ENCODE measurements at regions not wholly inside any gene's neighbourhood (a gene's known extent, or its start where the extent isn't known, plus 50 kb on each side); places are given as distances from the start of the nearest gene placed in this dataset.
"Not testable (repeated sequence)": the region's sequence is repeated elsewhere in the genome, so short reads cannot be mapped to it uniquely, and the experiment has no call there.

DNA sequence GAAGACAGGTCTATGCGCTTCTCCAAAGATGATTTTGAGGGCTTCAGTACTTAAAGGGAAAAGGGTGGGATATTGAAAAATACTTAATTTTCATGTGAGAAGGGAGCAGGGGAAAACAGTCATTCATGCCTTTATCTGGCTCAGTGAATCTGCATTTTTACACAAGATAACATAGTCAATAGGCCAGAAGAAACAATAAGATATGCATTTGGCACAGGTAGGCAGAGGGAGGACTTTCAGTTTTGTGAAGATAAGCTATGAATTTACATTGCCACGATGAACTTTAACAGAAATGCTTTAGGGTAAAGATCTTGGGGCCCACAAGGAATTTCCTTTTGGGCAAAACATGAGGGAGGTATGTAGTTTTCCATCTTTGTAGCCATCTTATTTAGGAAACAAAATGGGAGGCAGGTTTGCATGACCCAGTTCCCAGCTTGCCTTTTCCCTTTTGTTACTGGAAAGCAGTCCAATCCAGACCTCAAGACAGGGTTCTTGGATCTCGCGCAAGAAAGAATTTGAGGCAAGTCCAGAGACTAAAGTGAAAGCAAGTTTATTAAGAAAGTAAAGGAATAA, 504.2 kb downstream of the IGSF11 start:
- ATAC-seq (no peak), DNase-seq (no peak)
- intact Hi-C loops (cut with micrococcal nuclease) = no loop called here

DNA sequence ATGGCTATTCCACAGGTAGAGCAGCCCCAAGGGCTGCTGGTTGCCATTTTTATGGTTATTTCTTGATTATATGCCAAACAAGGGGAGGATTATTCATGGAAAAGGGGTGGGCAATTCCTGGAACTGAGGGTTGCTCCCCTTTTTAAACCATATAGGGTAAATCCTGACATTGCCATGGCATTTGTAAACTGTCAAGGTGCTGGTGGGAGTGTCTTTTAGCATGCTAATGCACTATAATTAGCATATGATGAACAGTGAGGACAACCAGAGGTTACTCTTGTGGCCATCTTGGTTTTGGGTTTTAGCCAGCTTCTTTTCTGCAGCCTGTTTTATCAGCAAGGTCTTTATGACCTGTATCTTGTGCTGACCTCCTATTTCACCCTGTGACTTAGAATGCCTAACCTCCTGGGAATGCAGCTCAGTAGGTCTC, 503.7 kb downstream of the IGSF11 start:
- ATAC-seq; intact Hi-C loops (cut with micrococcal nuclease); DNase-seq: not testable (repeated sequence)

DNA sequence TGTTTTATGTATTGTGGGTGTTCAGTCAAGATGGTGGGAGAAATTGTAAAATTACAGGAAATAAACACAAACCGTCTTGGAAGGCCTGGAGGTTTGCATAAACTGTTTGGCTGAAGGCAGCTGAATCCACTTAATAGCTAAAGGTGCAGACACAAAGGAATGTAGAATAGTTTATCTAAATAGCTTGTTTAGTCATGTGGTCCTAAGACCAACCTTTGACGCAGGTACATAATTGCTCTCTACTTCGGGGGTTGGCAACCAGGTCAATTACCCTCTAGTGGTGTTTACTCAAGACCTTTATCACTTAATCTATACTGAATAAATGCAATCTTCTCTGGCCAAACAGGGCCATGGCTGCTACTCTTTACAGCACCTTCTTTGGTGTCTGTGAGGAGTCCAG, 502.8 kb downstream of the IGSF11 start:
- intact Hi-C loops (cut with micrococcal nuclease) = no loop called here
- DNase-seq = no peak
- no peak for ATAC-seq

DNA sequence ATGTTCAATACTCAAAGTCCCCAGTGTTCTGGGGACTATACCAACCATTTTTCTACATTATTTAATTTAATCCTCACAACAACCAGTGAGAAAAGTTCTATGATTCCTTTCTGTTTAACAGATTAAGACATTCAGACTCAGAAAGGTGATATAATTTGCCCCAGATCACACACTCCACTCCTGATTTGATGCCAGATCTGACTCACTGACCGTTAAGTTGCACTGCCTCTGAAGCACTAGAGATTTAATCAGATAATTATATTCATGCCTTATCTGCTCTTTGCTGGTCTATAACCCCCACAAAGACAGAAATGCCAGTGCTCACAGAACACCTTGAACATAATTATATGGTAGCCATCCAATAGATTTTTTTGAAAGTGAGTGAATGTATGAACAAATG, 501.0 kb downstream of the IGSF11 start:
- DNase-seq = no peak
- ATAC-seq = no peak
- intact Hi-C loops (cut with micrococcal nuclease) = no loop called here

DNA sequence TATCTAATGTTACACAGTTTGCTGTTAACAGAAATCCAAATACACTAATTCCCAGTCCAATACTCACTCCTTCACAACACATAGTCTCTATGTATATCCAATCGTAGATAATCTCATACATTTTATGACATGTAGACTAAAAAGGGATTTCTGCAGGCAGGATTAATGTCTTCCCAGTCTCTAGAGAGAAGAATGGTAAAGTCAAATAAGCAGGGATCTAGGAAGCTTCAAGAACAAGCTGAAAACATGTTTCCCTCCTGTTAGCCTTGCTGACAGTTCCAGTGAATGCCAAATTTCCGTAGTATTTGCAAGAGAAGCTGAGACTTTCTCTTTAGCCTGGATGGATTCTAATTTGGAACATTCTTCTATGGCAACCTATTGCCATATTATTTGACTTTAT, 500.1 kb downstream of the IGSF11 start:
- intact Hi-C loops (cut with micrococcal nuclease) = no loop called here
- ATAC-seq = no peak
- no peak for DNase-seq

DNA sequence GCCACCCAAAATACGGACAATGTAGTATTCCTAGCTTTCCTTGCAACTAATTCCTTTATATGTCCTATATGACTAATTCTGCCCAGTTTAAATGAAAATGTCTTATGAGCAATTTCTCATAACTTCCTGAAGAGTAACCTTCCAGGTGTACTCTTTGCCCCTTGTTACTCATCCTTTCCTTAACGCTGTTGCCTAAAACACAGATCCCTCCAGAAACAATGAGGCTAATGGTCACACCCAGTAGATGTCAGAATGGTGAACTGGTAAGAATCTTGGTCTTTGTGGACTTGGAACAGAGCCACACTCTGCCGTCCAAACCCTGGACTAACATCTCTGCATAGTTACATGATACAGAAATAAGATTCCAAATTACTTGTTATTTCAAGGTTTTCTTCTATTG, 497.9 kb downstream of the IGSF11 start:
- ATAC-seq (no peak), DNase-seq (no peak)
- intact Hi-C loops (cut with micrococcal nuclease) = no loop called here

DNA sequence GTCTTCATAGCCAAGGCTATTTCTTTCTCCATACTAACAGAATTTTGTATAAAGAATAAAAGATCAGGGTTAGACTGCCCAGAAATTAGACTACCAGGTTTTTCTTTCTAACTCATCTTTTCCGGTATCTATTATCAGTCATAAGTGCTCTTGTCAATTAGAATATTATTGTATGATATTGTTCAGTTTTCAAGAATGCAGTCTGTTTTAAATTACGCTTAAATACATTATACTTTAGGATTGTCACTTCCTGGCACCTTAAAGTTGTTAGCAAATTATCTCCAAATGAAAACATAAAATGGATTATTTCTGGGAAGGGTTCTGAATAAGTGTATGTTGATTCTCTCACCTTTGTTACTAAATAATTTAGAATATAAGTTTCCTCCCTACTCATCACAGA, 497.2 kb downstream of the IGSF11 start:
- intact Hi-C loops (cut with micrococcal nuclease) = no loop called here
- DNase-seq (no peak), ATAC-seq (no peak)

DNA sequence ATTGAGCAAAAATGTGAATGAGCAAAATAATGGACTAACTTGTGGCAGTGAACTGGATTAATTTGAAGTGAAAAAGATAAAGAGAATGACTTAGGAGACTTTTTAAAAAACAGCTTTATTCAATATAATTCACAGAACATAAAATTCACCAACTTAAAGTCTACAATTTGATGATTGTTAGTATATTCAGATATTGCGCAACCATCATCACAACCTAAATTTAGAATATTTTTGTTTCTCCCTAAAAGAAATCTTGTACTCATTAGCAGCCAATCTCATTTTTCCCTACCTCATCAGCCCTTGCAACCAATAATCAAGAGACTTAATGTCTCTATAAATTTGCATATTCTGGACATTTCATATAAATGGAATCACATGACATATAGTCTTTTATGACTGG, 496.5 kb downstream of the IGSF11 start:
- DNase-seq (no peak), ATAC-seq (no peak)
- intact Hi-C loops (cut with micrococcal nuclease) = no loop called here

DNA sequence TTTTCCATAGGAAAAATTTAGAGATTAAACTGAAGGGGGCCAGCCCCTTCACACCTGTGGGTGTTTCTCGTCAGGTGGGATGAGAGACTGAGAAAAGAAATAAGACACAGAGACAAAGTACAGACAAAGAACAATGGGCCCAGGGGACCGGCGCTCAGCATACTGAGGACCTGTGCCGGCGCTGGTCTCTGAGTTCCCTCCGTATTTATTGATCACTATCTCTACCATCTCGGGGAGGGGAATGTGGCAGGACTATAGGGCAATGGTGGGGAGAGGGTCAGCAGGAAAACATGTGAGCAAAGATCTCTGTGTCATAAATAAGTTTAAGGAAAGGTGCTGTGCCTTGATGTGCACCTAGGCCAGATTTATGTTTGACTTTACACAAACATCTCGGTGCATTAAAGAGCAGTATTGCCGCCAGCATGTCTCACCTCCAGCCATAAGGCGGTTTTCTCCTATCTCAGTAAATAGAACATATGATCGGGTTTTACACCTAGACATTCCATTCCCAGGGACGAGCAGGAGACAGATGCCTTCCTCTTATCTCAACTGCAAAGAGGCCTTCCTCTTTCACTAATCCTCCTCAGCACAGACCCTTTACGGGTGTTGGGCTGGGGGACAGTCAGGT, 494.7 kb downstream of the IGSF11 start:
- intact Hi-C loops (cut with micrococcal nuclease); DNase-seq: not testable (repeated sequence)

DNA sequence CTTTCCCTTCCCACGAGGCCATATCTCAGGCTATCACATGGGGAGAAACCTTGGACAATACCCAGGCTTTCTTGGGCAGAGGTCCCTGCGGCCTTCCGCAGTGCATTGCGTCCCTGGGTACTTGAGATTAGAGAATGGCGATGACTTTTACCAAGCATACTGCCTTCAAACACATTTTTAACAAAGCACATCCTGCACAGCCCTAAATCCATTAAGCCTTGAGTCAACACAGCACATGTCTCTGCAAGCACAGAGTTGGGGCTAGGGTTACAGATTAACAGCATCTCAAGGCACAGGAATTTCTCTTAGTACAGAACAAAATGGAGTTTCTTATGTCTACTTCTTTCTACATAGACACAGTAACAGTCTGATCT, 494.2 kb downstream of the IGSF11 start:
- intact Hi-C loops (cut with micrococcal nuclease); ATAC-seq; DNase-seq: not testable (repeated sequence)

More for the DNA sequence above, 494.7 kb downstream of the IGSF11 start:
- not testable (repeated sequence) for ATAC-seq

DNA sequence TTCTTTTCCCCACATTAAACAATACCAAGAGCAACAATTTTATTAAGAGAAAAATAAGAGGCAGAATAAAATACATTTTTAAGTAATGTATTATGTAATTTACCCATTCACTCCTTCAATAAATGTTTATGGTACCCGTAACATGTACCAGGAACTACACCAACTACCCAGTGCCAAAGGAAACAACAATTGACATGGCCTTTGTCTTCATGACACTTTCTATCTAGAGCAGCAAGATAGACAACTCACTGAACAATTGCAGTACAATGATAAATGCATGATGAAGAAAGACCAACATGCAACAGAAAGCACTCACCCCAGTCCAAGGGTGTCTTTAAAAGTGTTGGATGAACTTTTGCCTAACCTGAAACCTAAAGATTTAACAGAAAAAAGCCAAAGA, 493.8 kb downstream of the IGSF11 start:
- intact Hi-C loops (cut with micrococcal nuclease) = no loop called here
- no peak for ATAC-seq
- no peak for DNase-seq

DNA sequence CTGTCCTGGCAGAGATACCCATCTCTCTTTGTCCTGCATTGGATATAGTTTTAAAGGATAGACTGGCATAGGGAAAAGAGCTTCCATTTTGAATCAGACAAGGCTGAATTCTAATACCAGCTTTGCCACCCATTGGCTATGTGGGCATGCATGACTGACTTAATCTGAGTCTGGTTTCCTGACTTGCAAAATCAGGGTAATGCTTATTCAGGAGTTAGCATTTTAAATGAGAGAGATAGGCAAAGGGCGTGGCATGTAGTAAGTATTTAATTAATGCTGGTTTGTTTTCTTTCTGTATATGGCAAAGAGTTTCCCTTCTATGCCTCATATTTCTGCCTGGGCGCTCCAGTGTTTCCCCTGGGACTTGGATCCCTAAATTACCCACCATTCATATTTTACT, 492.9 kb downstream of the IGSF11 start:
- intact Hi-C loops (cut with micrococcal nuclease) = no loop called here
- ATAC-seq (no peak), DNase-seq (no peak)

DNA sequence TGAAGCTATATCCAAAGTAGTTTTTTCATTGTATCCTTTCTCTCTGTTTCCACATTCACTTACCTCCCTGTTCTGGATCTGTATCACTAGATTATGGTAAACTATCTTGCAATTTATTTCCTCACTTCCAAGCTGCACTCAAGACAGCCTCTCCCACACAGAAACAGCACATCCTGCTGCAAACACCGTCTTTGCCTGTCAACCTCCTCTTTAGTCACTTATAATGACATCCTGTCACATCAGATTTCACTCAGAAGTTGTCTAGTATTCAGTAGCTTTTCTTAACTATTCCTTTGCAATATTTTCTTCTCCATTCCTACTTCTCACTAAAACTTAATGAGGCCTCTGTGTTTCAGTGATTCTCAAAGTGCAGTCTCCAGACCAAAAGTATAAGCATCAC, 490.8 kb downstream of the IGSF11 start:
- no peak for ATAC-seq
- intact Hi-C loops (cut with micrococcal nuclease) = no loop called here

DNA sequence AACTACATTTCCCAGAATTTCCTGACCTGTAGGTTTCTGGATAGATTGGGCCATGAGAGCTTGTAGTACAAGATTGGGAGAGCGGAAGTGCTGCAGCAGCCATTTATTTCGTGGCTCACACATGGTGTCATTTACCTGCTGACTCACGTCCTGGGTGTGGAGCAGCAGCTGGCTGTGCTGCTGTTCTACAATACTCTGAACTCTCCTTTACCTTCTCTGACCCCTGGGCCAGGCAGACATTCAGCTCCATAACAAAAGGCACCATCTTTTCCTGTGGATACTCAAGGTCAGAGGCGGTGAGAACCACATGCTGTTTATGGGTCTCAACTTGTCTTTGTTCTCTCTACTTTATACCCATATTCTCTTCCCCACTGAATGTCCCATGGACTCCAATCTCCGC, 490.2 kb downstream of the IGSF11 start:
- intact Hi-C loops (cut with micrococcal nuclease) = no loop called here
- DNase-seq = no peak
- no peak for ATAC-seq

More for the DNA sequence above, 490.8 kb downstream of the IGSF11 start:
- DNase-seq = no peak

DNA sequence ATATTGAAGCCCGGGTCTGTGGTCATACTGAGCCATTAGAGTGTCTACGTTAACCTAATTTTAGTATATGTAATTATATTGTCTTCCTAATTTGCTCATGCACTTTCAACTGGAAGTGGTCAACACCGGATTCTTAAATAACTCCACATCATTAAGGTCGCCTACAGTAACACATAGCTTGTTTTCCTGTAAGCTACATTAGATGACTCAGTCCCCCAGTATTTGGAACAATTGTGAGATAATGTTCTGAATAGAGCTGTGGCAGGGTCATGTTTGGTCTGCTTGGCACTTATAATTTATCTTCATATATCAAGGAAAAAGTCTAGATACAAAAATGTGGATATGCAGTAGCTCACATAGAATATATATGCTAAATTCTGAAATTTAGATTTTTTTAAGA, 486.2 kb downstream of the IGSF11 start:
- intact Hi-C loops (cut with micrococcal nuclease) = no loop called here
- ATAC-seq = no peak

DNA sequence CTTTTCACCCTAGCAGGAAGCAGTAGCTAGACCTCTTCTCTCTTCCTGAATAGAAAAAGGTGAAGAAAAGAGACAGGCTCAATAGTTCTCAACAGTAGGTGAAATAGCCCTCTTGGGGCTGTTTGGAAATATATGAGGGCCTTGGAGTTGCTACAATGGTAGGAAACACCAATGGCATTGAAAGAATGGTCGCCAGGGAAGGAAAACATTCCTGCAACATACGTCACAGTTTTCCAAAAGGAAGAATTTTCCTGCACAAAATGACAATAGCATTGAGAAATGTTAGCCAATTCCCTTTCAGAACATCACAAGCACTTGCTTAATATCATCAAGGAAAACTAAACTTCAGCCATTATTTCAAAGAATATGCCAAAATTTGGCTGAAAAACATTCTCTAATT, 484.5 kb downstream of the IGSF11 start:
- intact Hi-C loops (cut with micrococcal nuclease) = no loop called here
- DNase-seq (no peak), ATAC-seq (no peak)

More for the DNA sequence above, 486.2 kb downstream of the IGSF11 start:
- DNase-seq = no peak

DNA sequence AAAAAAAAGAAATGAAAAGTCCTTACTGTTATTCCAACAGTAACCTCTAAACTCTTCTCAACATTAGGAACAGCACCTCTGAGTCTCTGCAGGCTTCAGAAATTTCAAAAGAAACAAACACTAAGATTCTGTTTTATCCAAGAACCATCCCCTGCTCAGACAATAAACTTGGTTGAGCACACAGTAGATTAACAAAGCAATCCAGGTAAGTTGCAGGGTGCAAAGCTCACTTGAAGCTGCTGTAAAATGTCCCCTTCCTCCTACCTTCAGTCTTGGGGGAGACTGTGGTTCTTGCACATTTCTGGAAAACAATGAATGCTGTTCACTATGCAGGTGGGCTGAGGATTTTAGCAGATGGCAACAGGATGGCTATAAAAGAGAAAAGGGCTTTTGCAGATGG, 484.1 kb downstream of the IGSF11 start:
- DNase-seq (no peak), ATAC-seq (no peak)
- intact Hi-C loops (cut with micrococcal nuclease) = no loop called here

DNA sequence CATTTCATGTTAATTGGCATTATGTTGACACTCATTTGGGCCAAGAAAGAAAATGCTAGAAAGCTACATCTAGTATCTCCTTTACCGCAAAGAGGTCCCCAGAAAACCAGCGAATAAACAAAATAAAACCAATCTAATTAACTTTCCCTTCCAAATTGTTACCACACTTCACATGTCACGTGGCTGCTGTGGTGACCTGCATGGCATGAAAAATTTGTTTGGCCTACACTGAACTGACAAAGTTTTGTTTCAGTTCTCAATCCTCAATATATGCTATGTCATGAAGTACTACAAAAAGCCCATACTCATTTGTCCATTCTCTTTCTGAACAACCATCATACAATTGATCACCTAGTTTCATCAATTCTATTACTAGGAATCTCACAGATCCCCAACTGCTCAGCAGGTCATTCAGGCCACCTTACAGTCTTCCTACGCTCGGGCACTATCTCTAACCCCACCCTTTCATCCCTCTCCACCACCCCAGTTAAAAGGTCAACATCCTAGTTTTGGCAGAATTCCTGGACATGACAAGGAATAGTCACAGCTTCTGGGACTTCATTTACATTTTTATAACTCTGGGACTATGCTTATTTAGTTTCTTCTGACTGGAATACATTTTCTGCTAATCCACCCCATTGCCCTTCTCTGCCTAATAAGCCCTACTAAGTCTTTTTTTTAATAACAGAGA, 480.4 kb downstream of the IGSF11 start:
- DNase-seq (no peak), ATAC-seq (no peak)
- intact Hi-C loops (cut with micrococcal nuclease) = no loop called here

DNA sequence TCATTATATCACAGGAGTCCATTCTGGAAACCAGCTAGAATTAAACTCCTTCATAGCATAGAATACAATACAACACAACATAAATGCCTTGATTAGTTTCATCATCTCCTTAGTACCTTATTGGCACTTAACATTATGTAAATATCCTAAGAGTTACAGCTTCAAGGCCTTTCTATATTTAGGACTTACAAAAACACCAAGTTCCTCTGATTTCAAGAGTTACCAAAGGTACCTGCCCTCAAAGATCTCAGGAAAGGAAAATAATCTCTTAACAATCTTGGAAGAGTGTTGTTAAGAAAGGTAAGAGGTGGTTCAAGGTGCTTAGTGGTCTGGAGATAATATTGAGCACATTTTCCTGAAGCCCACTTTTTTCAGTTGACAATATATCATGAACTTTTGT, 477.7 kb downstream of the IGSF11 start:
- no peak for ATAC-seq
- intact Hi-C loops (cut with micrococcal nuclease) = no loop called here
- DNase-seq = no peak

DNA sequence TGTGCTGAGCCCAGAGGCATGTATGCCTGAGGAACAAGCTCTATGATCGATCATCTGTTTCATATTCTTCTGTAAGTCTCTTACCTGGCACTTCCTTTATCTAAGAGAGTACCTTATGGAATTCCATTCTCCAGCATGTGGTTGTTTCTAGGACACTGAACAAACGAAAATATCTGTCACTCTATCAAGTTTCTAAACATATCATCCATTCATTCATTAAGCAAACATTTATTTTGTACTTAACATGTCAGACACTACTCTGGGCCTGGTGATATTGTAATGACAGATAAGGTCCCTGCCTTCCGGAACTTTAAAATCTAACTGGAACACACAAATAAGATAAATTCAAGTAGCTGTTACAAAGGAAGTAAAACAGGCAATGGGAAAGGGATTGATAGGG, 477.1 kb downstream of the IGSF11 start:
- DNase-seq = no peak
- intact Hi-C loops (cut with micrococcal nuclease) = no loop called here
- ATAC-seq = no peak

DNA sequence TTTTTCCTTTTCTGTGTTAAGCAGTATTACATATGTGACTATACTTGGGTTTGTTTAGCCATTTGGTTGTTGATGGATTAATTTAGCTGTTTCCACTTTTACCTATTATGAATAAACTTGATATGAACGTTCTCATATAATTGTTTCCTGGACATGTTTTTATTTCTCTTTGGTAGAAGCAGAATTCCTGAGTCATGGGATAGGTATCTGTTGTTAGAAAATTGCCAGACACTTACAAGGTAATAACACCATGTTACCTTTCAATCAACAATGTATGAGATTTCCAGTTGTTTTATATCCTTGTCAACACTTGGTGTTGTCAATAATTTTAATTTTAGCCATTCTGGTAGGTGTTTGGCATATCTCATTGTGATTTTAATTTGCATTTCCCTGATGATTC, 475.4 kb downstream of the IGSF11 start:
- intact Hi-C loops (cut with micrococcal nuclease) = no loop called here
- DNase-seq (no peak), ATAC-seq (no peak)

All from left ventricle myocardium superior (tissue), 1 donor.